H9 (cell line): ENCODE measurements at regions not wholly inside any gene's neighbourhood (a gene's known extent, or its start where the extent isn't known, plus 50 kb on each side); places are given as distances from the start of the nearest gene placed in this dataset.

ENCODE experiments used
- DNase-seq: peaks from one replicate; pipeline ENCODE4 v3.0.0-alpha.2; 2017
- H2AFZ ChIP-seq: one replicate; pipeline ENCODE4 v1.6.1; 2013; ENCODE audit warnings: mild to moderate bottlenecking, low read length, control low read depth, moderate library complexity
- H2AK5ac ChIP-seq: 2 replicates; pipeline ENCODE4 v1.6.1; 2013; ENCODE audit warnings: low read length, control low read depth, mixed read lengths; ENCODE audit not compliant: insufficient read length
- H2BK120ac ChIP-seq: one replicate; pipeline ENCODE4 v1.6.1; 2013; ENCODE audit warnings: low read depth, mild to moderate bottlenecking, low read length, control low read depth, inconsistent platforms; ENCODE audit not compliant: poor library complexity, severe bottlenecking
- H2BK12ac ChIP-seq: 2 replicates; pipeline ENCODE4 v1.6.1; 2013; ENCODE audit warnings: low read length, control low read depth, mixed read lengths, low read depth; ENCODE audit not compliant: insufficient read length
- H2BK15ac ChIP-seq: 2 replicates; pipeline ENCODE4 v1.6.1; 2013; ENCODE audit warnings: low read depth, low read length, control low read depth
- H2BK20ac ChIP-seq: one replicate; pipeline ENCODE4 v1.6.1; 2013; ENCODE audit warnings: low read depth, mild to moderate bottlenecking, low read length, control low read depth, inconsistent platforms; ENCODE audit not compliant: poor library complexity, severe bottlenecking
- H2BK5ac ChIP-seq: 2 replicates; pipeline ENCODE4 v1.6.1; 2013; ENCODE audit warnings: low read length, control low read depth, mixed read lengths; ENCODE audit not compliant: insufficient read length
- H3K14ac ChIP-seq: 2 replicates; pipeline ENCODE4 v1.6.1; 2013; ENCODE audit warnings: low read length, control low read depth; ENCODE audit not compliant: insufficient read depth
- H3K18ac ChIP-seq: 2 replicates; pipeline ENCODE4 v1.6.1; 2013; ENCODE audit warnings: low read depth, mild to moderate bottlenecking, mixed read lengths, low read length, control low read depth; ENCODE audit not compliant: insufficient read length
- H3K23ac ChIP-seq: 2 replicates; pipeline ENCODE4 v1.6.1; 2013; ENCODE audit warnings: low read length, control low read depth, mixed read lengths, low read depth; ENCODE audit not compliant: insufficient read length
- H3K23me2 ChIP-seq: 2 replicates; pipeline ENCODE4 v1.6.1; 2013; ENCODE audit warnings: low read depth, mild to moderate bottlenecking, mixed read lengths, low read length, control low read depth; ENCODE audit not compliant: insufficient read length, poor library complexity, severe bottlenecking
- H3K27ac ChIP-seq: 2 replicates; pipeline ENCODE4 v1.5.1; 2013; ENCODE audit warnings: low read length, control low read depth, mixed read lengths, low read depth; ENCODE audit not compliant: insufficient read length
- H3K27me3 ChIP-seq: 2 replicates; pipeline ENCODE4 v1.6.1; 2013; ENCODE audit warnings: low read length, control low read depth, inconsistent platforms; ENCODE audit not compliant: insufficient read depth
- H3K4ac ChIP-seq: 2 replicates; pipeline ENCODE4 v1.6.1; 2013; ENCODE audit warnings: low read depth, mild to moderate bottlenecking, control low read depth, inconsistent platforms, low read length, moderate library complexity
- H3K4me1 ChIP-seq: 2 replicates; pipeline ENCODE4 v1.6.1; 2013; ENCODE audit warnings: low read length, control low read depth, inconsistent platforms; ENCODE audit not compliant: insufficient read depth
- H3K4me2 ChIP-seq: 2 replicates; pipeline ENCODE4 v1.6.1; 2013; ENCODE audit warnings: low read length, control low read depth, mixed read lengths; ENCODE audit not compliant: insufficient read length, insufficient read depth
- H3K56ac ChIP-seq: 2 replicates; pipeline ENCODE4 v1.6.1; 2013; ENCODE audit warnings: low read depth, mild to moderate bottlenecking, mixed read lengths, low read length, control low read depth; ENCODE audit not compliant: insufficient read length
- H3K79me1 ChIP-seq: 2 replicates; pipeline ENCODE4 v1.6.1; 2013; ENCODE audit warnings: low read depth, mild to moderate bottlenecking, moderate library complexity, low read length, control low read depth, inconsistent platforms; ENCODE audit not compliant: insufficient read depth, poor library complexity, severe bottlenecking
- H3K79me2 ChIP-seq: 2 replicates; pipeline ENCODE4 v1.6.1; 2013; ENCODE audit warnings: low read length, control low read depth, inconsistent platforms; ENCODE audit not compliant: insufficient read depth
- H3K9ac ChIP-seq: 2 replicates; pipeline ENCODE4 v1.6.1; 2013; ENCODE audit warnings: low read length, control low read depth, mixed read lengths; ENCODE audit not compliant: insufficient read length; ENCODE audit errors: extremely low read depth
- H3K9me3 ChIP-seq: one replicate; pipeline ENCODE4 v1.6.1; 2013; ENCODE audit warnings: low read depth, low read length, inconsistent platforms; ENCODE audit not compliant: control insufficient read depth
- H3T11ph ChIP-seq: one replicate; pipeline ENCODE4 v1.6.1; 2013; ENCODE audit warnings: mild to moderate bottlenecking, low read length, control low read depth, inconsistent platforms
- H4K20me1 ChIP-seq: one replicate; pipeline ENCODE4 v1.6.1; 2013; ENCODE audit not compliant: control insufficient read depth, insufficient read length, insufficient read depth
- H4K5ac ChIP-seq: 2 replicates; pipeline ENCODE4 v1.6.1; 2013; ENCODE audit warnings: low read depth, mild to moderate bottlenecking, mixed read lengths, low read length, control low read depth; ENCODE audit not compliant: insufficient read length
- H4K8ac ChIP-seq: replicated peaks from 2 replicates; pipeline ENCODE4 v1.6.1; 2013; ENCODE audit warnings: low read length, control low read depth, mixed read lengths, low read depth; ENCODE audit not compliant: insufficient read length
- H4K91ac ChIP-seq: 2 replicates; pipeline ENCODE4 v1.6.1; 2013; ENCODE audit warnings: low read depth, mild to moderate bottlenecking, moderate library complexity, mixed read lengths, low read length, control low read depth; ENCODE audit not compliant: insufficient read length
- H3K27ac Mint-ChIP-seq, 3 experiments: 2 replicates in 2 of 3; 3 replicates in 1 of 3; pipeline ENCODE4 v1.8.0; 2020 to 2021; ENCODE audit warnings: mixed read lengths in 3 of 3, mild to moderate bottlenecking in 1 of 3, moderate library complexity in 1 of 3
- H3K27me3 Mint-ChIP-seq: 2 replicates; pipeline ENCODE4 v1.8.0; 2021; ENCODE audit warnings: low read depth, mild to moderate bottlenecking, moderate library complexity, mixed read lengths
- H3K36me3 Mint-ChIP-seq, 3 experiments: 2 replicates in 2 of 3; 3 replicates in 1 of 3; pipeline ENCODE4 v1.8.0; 2020 to 2021; ENCODE audit warnings: low read depth in 3 of 3, mixed read lengths in 3 of 3; ENCODE audit not compliant: insufficient read depth in 1 of 3
- H3K4me1 Mint-ChIP-seq, 2 experiments: 2 replicates each; pipeline ENCODE4 v1.8.0; 2020; ENCODE audit warnings: mixed read lengths in 2 of 2
- H3K4me3 Mint-ChIP-seq, 2 experiments: 2 replicates in 1 of 2; 3 replicates in 1 of 2; pipeline ENCODE4 v1.8.0; 2020 to 2021; ENCODE audit warnings: mild to moderate bottlenecking in 2 of 2, mixed read lengths in 2 of 2, moderate library complexity in 1 of 2
- H3K9me3 Mint-ChIP-seq, 2 experiments: 2 replicates in 1 of 2; 3 replicates in 1 of 2; pipeline ENCODE4 v1.8.0; 2020; ENCODE audit warnings: mild to moderate bottlenecking in 2 of 2, mixed read lengths in 2 of 2, moderate library complexity in 1 of 2
- CTCF ChIP-seq: fragments of 200-600 bp; sonication (generic); conservative IDR thresholded peaks from 3 replicates; pipeline ENCODE4 v1.8.0; 2021; ENCODE audit warnings: antibody characterized with exemption, mild to moderate bottlenecking
- WGBS: extraction: QIAGEN DNeasy Blood & Tissue Kit; methylation state at CpG from one replicate; pipeline ENCODE4 v1.1.7; 2013; ENCODE audit warnings: missing lambda C conversion rate, low lambda C conversion rate, mixed read lengths; ENCODE audit not compliant: insufficient read length; ENCODE audit errors: extremely low coverage; 5-methylcytosine and 5-hydroxymethylcytosine counted together

- Histone ChIP-seq H4K8ac (no peak overlapping the region), H3T11ph (no peak overlapping the region), H3K23me2 (no peaks in the 10 kb centered on the region), H3K27ac (no peak overlapping the region), H2BK120ac (no peak overlapping the region), H4K91ac (no peak overlapping the region), H2BK20ac (no peak overlapping the region), H2BK15ac (no peak overlapping the region), H3K23ac (no peak overlapping the region), H3K79me2 (no peaks in the 10 kb centered on the region), H2BK5ac (no peak overlapping the region), H3K27me3 (no peaks in the 10 kb centered on the region), H3K9me3 (no peaks in the 10 kb centered on the region), H3K14ac (no peak overlapping the region), H2AK5ac (no peak overlapping the region), H3K18ac (no peak overlapping the region), H3K4me2 (no peak overlapping the region), H4K5ac (no peak overlapping the region), H3K79me1 (no peaks in the 10 kb centered on the region), H2BK12ac (no peak overlapping the region), H2AFZ (no peak overlapping the region), H3K4me1 (no peaks in the 10 kb centered on the region), H3K9ac (no peak overlapping the region), H3K56ac (no peak overlapping the region), H3K4ac (no peak overlapping the region), H4K20me1 (no peaks in the 10 kb centered on the region)
- H3K36me3 Mint-ChIP-seq: no peaks in the 10 kb centered on the region
- no peak overlapping the region for H3K4me3 Mint-ChIP-seq
- peaks cover 9 to 10% of the 10 kb centered on the region in 2 experiments for H3K4me1 Mint-ChIP-seq
- WGBS: no CpG with 5 or more reads among the region's 2 CpGs
- DNase-seq: no peak
- H3K27me3 Mint-ChIP-seq: no peaks in the 10 kb centered on the region
- no peak for TF ChIP-seq CTCF
- no peaks in the 10 kb centered on the region for H3K9me3 Mint-ChIP-seq
- H3K27ac Mint-ChIP-seq: no peak overlapping the region
Measured at GRCh38 chr6:139687055-139687454, 312.6 kb upstream of the CITED2 start.
